Spleen (tissue), 7 donors: ENCODE measurements at regions not wholly inside any gene's neighbourhood (a gene's known extent, or its start where the extent isn't known, plus 50 kb on each side); places are given as distances from the start of the nearest gene placed in this dataset.

Source experiments
- CTCF ChIP-seq, 11 experiments: fragments of 200-600 bp in 7 of 11; fragments of 450-650 bp in 4 of 11; sonication (generic) in 4 of 11; IDR thresholded peaks in 8 of 11; conservative IDR thresholded peaks in 3 of 11; 1 replicate in 7 of 11; 2 replicates in 4 of 11; pipeline versions ENCODE4 v1.4.0 to v1.8.0; 2016 to 2021; ENCODE audit warnings: antibody characterized with exemption in 11 of 11, inconsistent platforms in 4 of 11, mild to moderate bottlenecking in 1 of 11
- POLR2A ChIP-seq, 3 donors: fragments of 450-650 bp; IDR thresholded peaks; one replicate each; pipeline ENCODE4 v1.5.1; 2017; ENCODE audit warnings: antibody characterized with exemption in 3 of 3, mild to moderate bottlenecking in 1 of 3
- POLR2AphosphoS5 ChIP-seq, 3 donors: sonication (generic); formaldehyde crosslinking; IDR thresholded peaks; one replicate each; pipeline ENCODE4 v1.5.1; 2017; ENCODE audit warnings: antibody characterized with exemption in 3 of 3
- donor health status: DM: no; HTN: no; CAD: no; lungs with moderate emphysema.
- donor health status: DM: no; HTN: no; CAD: no.
- donor health status: DM: no; HTN: no; CAD: no.

GRCh38 chr11:93032580-93032979, 63.1 kb downstream of the MTNR1B start:
- TF ChIP-seq CTCF (IDR thresholded peaks at IDR 0.05 in 8 of 11, conservative IDR thresholded peaks at IDR 0.05 in 3 of 11) (no peak), POLR2AphosphoS5 (IDR thresholded peaks at IDR 0.05) (no peak), POLR2A (IDR thresholded peaks at IDR 0.05) (no peak)
